H1 (cell line): ENCODE measurements at regions not wholly inside any gene's neighbourhood (a gene's known extent, or its start where the extent isn't known, plus 50 kb on each side); places are given as distances from the start of the nearest gene placed in this dataset.

Experiments
- CTCF ChIA-PET: fragments of 300-600 bp; sonication (Branson Sonifier 250); formaldehyde crosslinking; loops from one replicate; lab custom pipeline; 2021; ENCODE audit not compliant: partially characterized antibody; lab: Charles Lee
- POLR2A ChIA-PET: fragments of 300-600 bp; sonication (Branson Sonifier 250); formaldehyde crosslinking; loops from one replicate; lab custom pipeline; 2021; ENCODE audit warnings: inconsistent platforms; ENCODE audit not compliant: partially characterized antibody; lab: Charles Lee
- DNase-seq, 2 experiments: peaks; one replicate each; pipeline versions ENCODE4 v3.0.0 to v3.0.0-alpha.2; 2010 to 2022; ENCODE audit warnings: low spot score in 2 of 2, low read depth in 1 of 2, mixed read lengths in 1 of 2
- FAIRE-seq: peaks from 2 replicates; lab custom pipeline; 2011; peaks lifted over from hg19 to GRCh38; lab: Jason Lieb, UNC
- H2AFZ ChIP-seq: 2 replicates; pipeline ENCODE4 v1.8.1; 2012; ENCODE audit warnings: low read length, inconsistent platforms
- H2AK5ac ChIP-seq: 2 replicates; pipeline ENCODE4 v1.6.1; 2013; ENCODE audit warnings: low read depth, low read length
- H2BK120ac ChIP-seq: replicated peaks from 2 replicates; pipeline ENCODE3; 2013; ENCODE audit warnings: low read depth, low read length, inconsistent platforms
- H2BK12ac ChIP-seq: 2 replicates; pipeline ENCODE4 v1.6.1; 2013; ENCODE audit warnings: low read depth, low read length
- H2BK15ac ChIP-seq: 2 replicates; pipeline ENCODE4 v1.6.1; 2013; ENCODE audit warnings: low read length
- H2BK20ac ChIP-seq: 2 replicates; pipeline ENCODE4 v1.6.1; 2013; ENCODE audit warnings: low read length
- H2BK5ac ChIP-seq: 2 replicates; pipeline ENCODE4 v1.6.1; 2013; ENCODE audit warnings: low read depth, low read length
- H3K14ac ChIP-seq: 2 replicates; pipeline ENCODE4 v1.6.1; 2013; ENCODE audit warnings: inconsistent platforms; ENCODE audit not compliant: insufficient read length
- H3K18ac ChIP-seq: 2 replicates; pipeline ENCODE4 v1.6.1; 2013; ENCODE audit warnings: low read length; ENCODE audit errors: extremely low read depth
- H3K23ac ChIP-seq: 2 replicates; pipeline ENCODE4 v1.6.1; 2013; ENCODE audit warnings: inconsistent platforms; ENCODE audit not compliant: insufficient read length
- H3K23me2 ChIP-seq: 2 replicates; pipeline ENCODE4 v1.6.1; 2013; ENCODE audit warnings: low read depth, low read length
- H3K27ac ChIP-seq: 2 replicates; pipeline ENCODE4 v1.6.1; 2011; ENCODE audit warnings: low read depth, low read length, inconsistent platforms
- H3K27me3 ChIP-seq, 4 experiments: replicated peaks in 1 of 4; 1 replicate in 1 of 4; 2 replicates in 3 of 4; pipeline versions ENCODE4 v1.6.1 to v1.8.1; 2011 to 2013; ENCODE audit warnings: low read length in 3 of 4, mild to moderate bottlenecking in 3 of 4, inconsistent platforms in 2 of 4, mixed read lengths in 2 of 4, moderate library complexity in 1 of 4; ENCODE audit not compliant: control insufficient read depth in 3 of 4, insufficient read depth in 3 of 4; ENCODE audit errors: extremely low read depth in 1 of 4
- H3K36me3 ChIP-seq, 4 experiments: 2 replicates each; pipeline versions ENCODE4 v1.6.1 to v1.8.1; 2011 to 2013; ENCODE audit warnings: mild to moderate bottlenecking in 4 of 4, low read length in 3 of 4, moderate library complexity in 2 of 4, control low read depth in 1 of 4, inconsistent platforms in 1 of 4; ENCODE audit not compliant: insufficient read depth in 4 of 4, control insufficient read depth in 2 of 4
- H3K4ac ChIP-seq: replicated peaks from 2 replicates; pipeline ENCODE3; 2013; ENCODE audit warnings: low read length, low read depth, mixed read lengths, inconsistent platforms; ENCODE audit not compliant: insufficient read length
- H3K4me1 ChIP-seq, 4 experiments: replicated peaks in 1 of 4; 1 replicate in 1 of 4; 2 replicates in 3 of 4; pipeline versions ENCODE4 v1.6.1 to v1.8.1; 2011 to 2013; ENCODE audit warnings: low read length in 3 of 4, inconsistent platforms in 2 of 4, mixed read lengths in 1 of 4; ENCODE audit not compliant: insufficient read depth in 4 of 4, control insufficient read depth in 3 of 4
- H3K4me2 ChIP-seq, 2 experiments: 2 replicates each; pipeline versions ENCODE4 v1.6.1 to v1.8.1; 2011 to 2013; ENCODE audit warnings: low read depth in 2 of 2, low read length in 2 of 2, control low read depth in 1 of 2, inconsistent platforms in 1 of 2, mild to moderate bottlenecking in 1 of 2; ENCODE audit not compliant: insufficient read depth in 1 of 2
- H3K4me3 ChIP-seq, 4 experiments: fragments of 200-600, 300-600 bp in 1 of 4; sonication (generic), shearing (Covaris generic), sonication (Bioruptor Twin) in 1 of 4; 2 replicates each; pipeline versions ENCODE4 v1.5.1 to v1.8.1; 2011 to 2016; ENCODE audit warnings: low read length in 4 of 4, low read depth in 3 of 4, control low read depth in 2 of 4, inconsistent platforms in 2 of 4, mild to moderate bottlenecking in 2 of 4, mixed read lengths in 1 of 4, moderate library complexity in 1 of 4; ENCODE audit not compliant: insufficient read depth in 2 of 4; ENCODE audit errors: extremely low read depth in 1 of 4
- H3K56ac ChIP-seq: replicated peaks from 2 replicates; pipeline ENCODE3; 2013; ENCODE audit warnings: low read depth, mild to moderate bottlenecking, mixed read lengths, low read length, inconsistent platforms; ENCODE audit not compliant: insufficient read length
- H3K79me1 ChIP-seq: 2 replicates; pipeline ENCODE4 v1.6.1; 2013; ENCODE audit warnings: low read depth, low read length, control low read depth
- H3K79me2 ChIP-seq, 2 experiments: 2 replicates each; pipeline versions ENCODE4 v1.6.1 to v1.8.1; 2012 to 2013; ENCODE audit warnings: low read length in 2 of 2, mild to moderate bottlenecking in 2 of 2, inconsistent platforms in 1 of 2; ENCODE audit not compliant: insufficient read depth in 2 of 2, control insufficient read depth in 1 of 2
- H3K9ac ChIP-seq, 4 experiments: replicated peaks in 1 of 4; 1 replicate in 1 of 4; 2 replicates in 3 of 4; pipeline versions ENCODE4 v1.6.1 to v1.8.1; 2011 to 2013; ENCODE audit warnings: low read depth in 3 of 4, low read length in 3 of 4, control low read depth in 2 of 4, mild to moderate bottlenecking in 2 of 4, moderate library complexity in 2 of 4, inconsistent platforms in 1 of 4; ENCODE audit errors: extremely low read depth in 1 of 4
- H3K9me3 ChIP-seq, 2 experiments: 2 replicates each; pipeline versions ENCODE4 v1.6.1 to v1.8.1; 2012 to 2013; ENCODE audit warnings: mild to moderate bottlenecking in 2 of 2, moderate library complexity in 2 of 2, control low read depth in 1 of 2, inconsistent platforms in 1 of 2, low read depth in 1 of 2, low read length in 1 of 2, mixed read lengths in 1 of 2; ENCODE audit not compliant: insufficient read depth in 2 of 2
- H4K20me1 ChIP-seq, 2 experiments: replicated peaks in 1 of 2; 2 replicates each; pipeline versions ENCODE3 to v1.8.1; 2011 to 2013; ENCODE audit warnings: inconsistent platforms in 2 of 2, low read length in 2 of 2, mild to moderate bottlenecking in 1 of 2; ENCODE audit not compliant: insufficient read depth in 2 of 2, control insufficient read depth in 1 of 2
- H4K5ac ChIP-seq: 2 replicates; pipeline ENCODE4 v1.6.1; 2013; ENCODE audit warnings: low read length, low read depth, mixed read lengths, inconsistent platforms; ENCODE audit not compliant: insufficient read length
- H4K8ac ChIP-seq: 2 replicates; pipeline ENCODE4 v1.8.0; 2013; ENCODE audit warnings: mild to moderate bottlenecking, moderate library complexity, low read length, inconsistent platforms; ENCODE audit not compliant: insufficient read depth; ENCODE audit errors: extremely low read depth
- H4K91ac ChIP-seq: replicated peaks from 2 replicates; pipeline ENCODE3; 2013; ENCODE audit warnings: low read length, mixed read lengths, inconsistent platforms; ENCODE audit not compliant: insufficient read length
- CBX8 ChIP-seq: fragments of 300-800, 300-1000 bp; sonication (generic); IDR thresholded peaks from 2 replicates; pipeline ENCODE4 v1.7.1; 2016; ENCODE audit warnings: low read depth, low read length, borderline replicate concordance
- MAFK ChIP-seq: IDR thresholded peaks from 2 replicates; pipeline ENCODE4 v1.6.1; 2012; ENCODE audit warnings: low read depth, mild to moderate bottlenecking, improper control_type of control experiment, low read length
- POU5F1 ChIP-seq: IDR thresholded peaks from 2 replicates; pipeline ENCODE4 v1.6.1; 2011; ENCODE audit warnings: low read depth, mild to moderate bottlenecking, low read length, moderate library complexity
- RXRA ChIP-seq: IDR thresholded peaks from 2 replicates; pipeline ENCODE4 v1.6.1; 2011; ENCODE audit warnings: low read depth, mild to moderate bottlenecking, low read length, moderate library complexity; ENCODE audit not compliant: insufficient read depth
- SIX5 ChIP-seq: IDR thresholded peaks from 2 replicates; pipeline ENCODE4 v1.6.1; 2011; ENCODE audit warnings: mild to moderate bottlenecking, low read depth, low read length
- WGBS, 2 experiments: shearing (Covaris generic) in 1 of 2; methylation state at CpG; one replicate each; pipeline versions ENCODE4 v1.1.6 to v1.1.7; 2013 to 2015; ENCODE audit warnings: low lambda C conversion rate in 2 of 2, mixed read lengths in 2 of 2, inconsistent platforms in 1 of 2, low coverage in 1 of 2, missing lambda C conversion rate in 1 of 2; ENCODE audit not compliant: insufficient replicate concordance in 2 of 2, insufficient coverage in 1 of 2, insufficient read length in 1 of 2; ENCODE audit errors: extremely low coverage in 1 of 2, missing lambda C conversion rate in 1 of 2; 5-methylcytosine and 5-hydroxymethylcytosine counted together

DNA sequence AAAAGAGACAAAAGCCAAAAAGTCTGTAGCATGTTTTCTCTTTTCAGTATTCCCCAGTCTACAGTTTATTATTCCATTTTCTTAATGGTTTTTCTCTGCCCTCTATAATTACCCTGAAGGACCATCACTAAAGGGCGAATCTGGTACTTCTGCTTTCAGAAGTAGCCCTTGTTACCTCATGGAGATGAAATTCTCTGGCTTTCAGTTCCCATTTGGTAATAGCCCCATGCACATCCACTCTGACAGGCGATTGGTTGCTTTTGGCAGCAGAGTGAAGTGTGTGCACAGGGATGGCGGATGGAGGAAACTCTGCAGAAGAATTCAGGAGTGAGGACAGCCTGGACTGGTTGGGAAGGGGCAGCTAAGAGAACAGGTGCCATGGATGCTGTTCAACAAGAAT lies 66.3 kb upstream of the NABP1 start:
- ChIA-PET POLR2A (no interaction called here), CTCF (interaction anchor here (1.2 kb wide), 1 partner anchor 11 kb away, joined by 3 read pairs; no protein-coding TSS in a partner anchor)
- Histone ChIP-seq H2BK5ac (no peak overlapping the region), H3K14ac (no peak overlapping the region), H3K79me2 (no peaks in the 10 kb centered on the region), H3K9me3 (no peaks in the 10 kb centered on the region), H3K4ac (no peak overlapping the region), H2AK5ac (no peak overlapping the region), H2AFZ (no peak overlapping the region), H3K4me1 (no peaks in the 10 kb centered on the region), H3K18ac (no peak overlapping the region), H2BK120ac (no peak overlapping the region), H3K23ac (no peak overlapping the region), H4K8ac (no peak overlapping the region), H4K5ac (no peak overlapping the region), H3K4me3 (no peak overlapping the region), H3K9ac (no peak overlapping the region), H2BK20ac (no peak overlapping the region), H2BK15ac (no peak overlapping the region), H3K27me3 (no peaks in the 10 kb centered on the region), H3K36me3 (no peaks in the 10 kb centered on the region), H2BK12ac (no peak overlapping the region; the same call in 1 of the 2 replicates), H4K20me1 (no peaks in the 10 kb centered on the region), H4K91ac (no peak overlapping the region), H3K23me2 (no peaks in the 10 kb centered on the region; the same call in 1 of the 2 replicates), H3K79me1 (no peaks in the 10 kb centered on the region), H3K4me2 (no peak overlapping the region), H3K56ac (no peak overlapping the region), H3K27ac (no peak overlapping the region)
- DNase-seq (no peak), FAIRE-seq (no peak)
- TF ChIP-seq MAFK (no peak), POU5F1 (no peak), SIX5 (no peak), RXRA (no peak), CBX8 (no peak)
- 91% methylated on average over 3 of the region's 3 CpGs; no CpG with 5 or more reads in 1 of the 2 experiments for WGBS, 2 experiments
